ENCODE measurements at regions not wholly inside any gene's neighbourhood (a gene's known extent, or its start where the extent isn't known, plus 50 kb on each side); places are given as distances from the start of the nearest gene placed in this dataset.

DNA sequence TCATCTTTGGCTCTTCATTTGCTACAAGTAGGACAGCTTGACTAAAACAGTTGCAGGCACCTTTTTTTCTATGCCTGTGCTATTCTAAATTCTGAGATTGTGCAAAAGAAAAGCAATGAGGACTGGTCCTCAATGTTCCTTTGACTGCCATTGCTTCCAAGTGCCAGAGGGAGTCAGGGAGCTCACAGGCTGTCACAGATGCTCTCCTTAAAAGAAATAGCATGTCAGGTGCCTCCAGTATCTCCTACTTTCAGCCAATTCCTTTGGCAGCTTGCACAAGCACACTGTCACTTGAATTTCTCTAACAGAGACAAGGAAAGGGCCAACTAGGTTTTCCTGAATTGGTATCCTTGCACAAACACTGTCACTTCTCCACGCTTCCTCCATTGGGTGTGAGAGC is 228.2 kb downstream of the ADGRA3 start:
- H3K27ac Mint-ChIP-seq (ENCODE audit: unreplicated experiment), result no peak overlapping the region
- peaks cover 2% of the 10 kb centered on the region for H3K27me3 Mint-ChIP-seq (ENCODE audit: unreplicated experiment)
- H3K9me3 Mint-ChIP-seq (ENCODE audit: unreplicated experiment), result peaks cover under 1% of the 10 kb centered on the region
- TF ChIP-seq, protein P1, sequence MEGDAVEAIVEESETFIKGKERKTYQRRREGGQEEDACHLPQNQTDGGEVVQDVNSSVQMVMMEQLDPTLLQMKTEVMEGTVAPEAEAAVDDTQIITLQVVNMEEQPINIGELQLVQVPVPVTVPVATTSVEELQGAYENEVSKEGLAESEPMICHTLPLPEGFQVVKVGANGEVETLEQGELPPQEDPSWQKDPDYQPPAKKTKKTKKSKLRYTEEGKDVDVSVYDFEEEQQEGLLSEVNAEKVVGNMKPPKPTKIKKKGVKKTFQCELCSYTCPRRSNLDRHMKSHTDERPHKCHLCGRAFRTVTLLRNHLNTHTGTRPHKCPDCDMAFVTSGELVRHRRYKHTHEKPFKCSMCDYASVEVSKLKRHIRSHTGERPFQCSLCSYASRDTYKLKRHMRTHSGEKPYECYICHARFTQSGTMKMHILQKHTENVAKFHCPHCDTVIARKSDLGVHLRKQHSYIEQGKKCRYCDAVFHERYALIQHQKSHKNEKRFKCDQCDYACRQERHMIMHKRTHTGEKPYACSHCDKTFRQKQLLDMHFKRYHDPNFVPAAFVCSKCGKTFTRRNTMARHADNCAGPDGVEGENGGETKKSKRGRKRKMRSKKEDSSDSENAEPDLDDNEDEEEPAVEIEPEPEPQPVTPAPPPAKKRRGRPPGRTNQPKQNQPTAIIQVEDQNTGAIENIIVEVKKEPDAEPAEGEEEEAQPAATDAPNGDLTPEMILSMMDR (IDR thresholded peaks at IDR 0.05; ENCODE audit: partially characterized antibody, unreplicated experiment), result no peak
- no peak overlapping the region for H3K4me3 Mint-ChIP-seq (ENCODE audit: unreplicated experiment)
- H3K4me1 Mint-ChIP-seq (ENCODE audit: low read depth, unreplicated experiment), result no peaks in the 10 kb centered on the region
- H3K36me3 Mint-ChIP-seq (ENCODE audit: unreplicated experiment), result peaks cover 11% of the 10 kb centered on the region
- DNase-seq, result no peak

DNA sequence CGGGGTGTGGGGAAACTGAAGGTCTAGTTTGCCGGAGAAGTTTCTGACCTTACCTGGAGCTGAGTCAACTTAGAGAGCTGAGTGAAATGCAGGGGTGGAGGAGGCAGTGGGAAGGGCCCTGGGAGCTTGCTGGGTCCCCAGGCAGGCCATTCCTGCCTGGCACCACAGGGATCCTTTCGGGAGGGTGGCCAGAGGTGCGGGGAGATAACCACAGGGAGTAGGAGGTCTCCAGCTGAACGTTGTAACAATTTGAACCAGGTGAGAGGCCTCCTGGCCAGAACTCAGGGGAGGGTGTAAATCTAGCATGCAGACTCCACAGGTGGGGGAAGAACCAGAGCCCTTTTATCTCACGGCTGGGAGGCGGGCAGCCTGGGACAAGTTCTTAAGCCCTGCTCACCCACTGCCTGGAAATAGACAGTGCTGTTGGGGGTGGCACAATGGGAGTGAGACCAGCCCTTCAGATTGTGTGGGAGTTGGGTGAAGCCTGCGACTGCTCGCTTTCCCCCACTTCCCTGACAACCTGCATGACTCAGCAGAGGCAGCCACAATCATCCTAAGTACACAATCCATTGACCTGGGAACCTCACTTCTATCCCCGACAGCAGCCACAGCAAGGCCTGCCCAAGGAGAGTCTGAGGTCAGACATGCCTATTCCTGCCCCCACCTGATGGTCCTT is 247.4 kb downstream of the ADGRA3 start:
- H3K9me3 Mint-ChIP-seq (ENCODE audit: unreplicated experiment), result peaks cover 3% of the 10 kb centered on the region
- TF ChIP-seq, protein P1 (IDR thresholded peaks at IDR 0.05; ENCODE audit: partially characterized antibody, unreplicated experiment), result no peak
- DNase-seq, result no peak
- H3K4me3 Mint-ChIP-seq (ENCODE audit: unreplicated experiment), result no peak overlapping the region
- no peaks in the 10 kb centered on the region for H3K36me3 Mint-ChIP-seq (ENCODE audit: unreplicated experiment)
- H3K4me1 Mint-ChIP-seq (ENCODE audit: low read depth, unreplicated experiment), result peaks cover 7% of the 10 kb centered on the region
- H3K27ac Mint-ChIP-seq (ENCODE audit: unreplicated experiment), result no peak overlapping the region
- no peaks in the 10 kb centered on the region for H3K27me3 Mint-ChIP-seq (ENCODE audit: unreplicated experiment)

DNA sequence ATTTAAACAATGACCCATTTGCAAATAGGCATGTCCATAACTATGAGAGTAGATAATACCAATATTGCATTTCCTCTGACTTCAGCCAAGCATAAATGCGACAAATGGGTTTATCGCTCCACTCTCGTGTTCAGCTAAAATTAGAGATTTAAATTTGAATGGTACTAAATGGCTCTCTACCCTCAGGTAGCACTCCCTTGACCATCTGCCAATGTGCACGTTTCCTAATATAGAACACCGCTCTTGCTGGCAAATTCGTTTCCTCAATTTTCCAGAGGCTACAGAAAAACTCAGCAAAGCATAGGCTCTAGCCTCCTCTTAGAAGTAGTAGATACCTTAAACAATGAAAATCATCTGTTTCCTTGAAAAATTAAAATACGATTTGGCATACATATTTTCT is 251.6 kb downstream of the ADGRA3 start:
- Mint-ChIP-seq H3K4me1 (ENCODE audit: low read depth, unreplicated experiment) (peaks cover 8% of the 10 kb centered on the region), H3K36me3 (ENCODE audit: unreplicated experiment) (peaks cover 9% of the 10 kb centered on the region), H3K4me3 (ENCODE audit: unreplicated experiment) (no peak overlapping the region), H3K27me3 (ENCODE audit: unreplicated experiment) (peaks cover 3% of the 10 kb centered on the region), H3K27ac (ENCODE audit: unreplicated experiment) (peak overlapping the region; percentile 6), H3K9me3 (ENCODE audit: unreplicated experiment) (peaks cover 1% of the 10 kb centered on the region)
- DNase-seq, result no peak
- TF ChIP-seq, protein P1 (IDR thresholded peaks at IDR 0.05; ENCODE audit: partially characterized antibody, unreplicated experiment), result no peak

DNA sequence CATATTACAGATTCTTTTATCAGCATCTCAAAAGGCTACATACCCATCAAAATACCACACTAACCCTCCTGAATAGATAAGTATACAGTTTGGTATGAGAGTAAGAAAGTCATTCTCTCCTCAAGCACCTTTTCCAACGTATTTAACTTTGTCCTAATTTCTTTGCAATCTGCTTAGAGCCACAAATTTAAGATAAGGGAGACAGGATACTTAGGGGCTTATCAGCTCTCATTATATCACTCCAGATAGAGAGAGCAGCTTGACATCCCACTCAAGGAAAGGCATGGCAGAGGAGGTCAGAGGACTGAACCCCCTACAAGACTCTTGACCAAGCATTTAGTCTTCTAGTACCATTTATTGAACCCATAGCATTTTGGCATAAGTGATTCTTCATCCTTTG is 262.4 kb downstream of the ADGRA3 start:
- TF ChIP-seq, protein P1 (IDR thresholded peaks at IDR 0.05; ENCODE audit: partially characterized antibody, unreplicated experiment), result no peak
- H3K36me3 Mint-ChIP-seq (ENCODE audit: unreplicated experiment), result peaks cover 8% of the 10 kb centered on the region
- no peaks in the 10 kb centered on the region for H3K27me3 Mint-ChIP-seq (ENCODE audit: unreplicated experiment)
- H3K9me3 Mint-ChIP-seq (ENCODE audit: unreplicated experiment), result no peaks in the 10 kb centered on the region
- no peak overlapping the region for H3K4me3 Mint-ChIP-seq (ENCODE audit: unreplicated experiment)
- DNase-seq, result no peak
- H3K27ac Mint-ChIP-seq (ENCODE audit: unreplicated experiment), result no peak overlapping the region
- H3K4me1 Mint-ChIP-seq (ENCODE audit: low read depth, unreplicated experiment), result no peaks in the 10 kb centered on the region

DNA sequence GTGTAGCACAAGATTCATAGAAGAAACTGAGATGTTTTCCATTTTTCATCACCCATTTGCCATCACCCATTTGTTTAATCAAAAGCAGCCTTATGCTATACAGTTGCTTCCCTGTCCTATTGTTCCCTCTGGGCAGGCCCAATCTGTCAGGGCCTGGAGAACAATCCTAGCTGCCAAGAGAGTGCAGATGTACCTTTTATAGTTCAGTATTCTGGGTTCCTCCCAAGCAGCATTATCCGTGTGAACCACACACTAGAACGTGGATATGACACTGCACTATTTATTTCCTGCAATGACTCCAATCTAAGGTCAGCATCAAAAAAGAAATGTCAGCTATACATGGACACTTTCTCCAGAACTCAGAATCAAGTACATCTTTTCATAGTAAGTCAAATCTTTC is 269.0 kb downstream of the ADGRA3 start:
- Mint-ChIP-seq H3K27me3 (ENCODE audit: unreplicated experiment) (no peaks in the 10 kb centered on the region), H3K4me3 (ENCODE audit: unreplicated experiment) (no peak overlapping the region), H3K36me3 (ENCODE audit: unreplicated experiment) (peaks cover 10% of the 10 kb centered on the region), H3K9me3 (ENCODE audit: unreplicated experiment) (no peaks in the 10 kb centered on the region), H3K4me1 (ENCODE audit: low read depth, unreplicated experiment) (peaks cover 6% of the 10 kb centered on the region), H3K27ac (ENCODE audit: unreplicated experiment) (peak overlapping the region; percentile 78)
- TF ChIP-seq, protein P1 (IDR thresholded peaks at IDR 0.05; ENCODE audit: partially characterized antibody, unreplicated experiment), result no peak
- DNase-seq, result no peak

Data from glutamatergic neuron (in vitro differentiated cells).